Endothelial cell of umbilical vein (primary cell): ENCODE measurements at regions not wholly inside any gene's neighbourhood (a gene's known extent, or its start where the extent isn't known, plus 50 kb on each side); places are given as distances from the start of the nearest gene placed in this dataset.

Experiments
- BruUV-seq: library from RNA; stranded (reverse); fragments of 400-500 nt; replicated peaks from 2 replicates; lab custom pipeline; 2021; lab: Mats Ljungman, UMichigan
- CTCF ChIA-PET: fragments of 300-600, 350-600 bp; sonication (Branson Sonifier 250); formaldehyde crosslinking; loops from one replicate; lab custom pipeline; 2021; ENCODE audit warnings: antibody characterized with exemption, inconsistent platforms; lab: Charles Lee
- POLR2A ChIA-PET: fragments of 300-600, 350-600 bp; sonication (Branson Sonifier 250); formaldehyde crosslinking; loops from one replicate; lab custom pipeline; 2021; ENCODE audit warnings: antibody characterized with exemption, inconsistent platforms; lab: Charles Lee
- DNase-seq: peaks from one replicate; pipeline ENCODE4 v3.0.0-alpha.2; 2011; ENCODE audit warnings: low read depth, low spot score
- FAIRE-seq: peaks from 2 replicates; lab custom pipeline; 2011; peaks lifted over from hg19 to GRCh38; lab: Jason Lieb, UNC
- H2AFZ ChIP-seq: 2 replicates; pipeline ENCODE4 v1.6.0; 2012; ENCODE audit warnings: low read depth, low read length, control low read depth, inconsistent platforms
- H3K27ac ChIP-seq: 2 replicates; pipeline ENCODE4 v1.5.1; 2011; ENCODE audit warnings: low read depth, mild to moderate bottlenecking, control low read depth, low read length, moderate library complexity; ENCODE audit not compliant: insufficient read depth
- H3K27me3 ChIP-seq, 2 experiments: 2 replicates each; pipeline versions ENCODE4 v1.6.0 to v1.6.1; 2011; ENCODE audit warnings: low read length in 2 of 2, mixed read lengths in 1 of 2; ENCODE audit not compliant: control insufficient read depth in 2 of 2, insufficient read depth in 2 of 2
- H3K36me3 ChIP-seq, 2 experiments: 2 replicates in 1 of 2; 3 replicates in 1 of 2; pipeline ENCODE4 v1.5.1; 2011; ENCODE audit warnings: low read length in 2 of 2, mild to moderate bottlenecking in 1 of 2, moderate library complexity in 1 of 2; ENCODE audit not compliant: control insufficient read depth in 2 of 2, insufficient read depth in 2 of 2; ENCODE audit errors: extremely low read depth in 1 of 2
- H3K4me1 ChIP-seq: 3 replicates; pipeline ENCODE4 v1.5.1; 2011; ENCODE audit warnings: mild to moderate bottlenecking, low read length; ENCODE audit not compliant: control insufficient read depth, insufficient read depth; ENCODE audit errors: extremely low read depth
- H3K4me2 ChIP-seq: 2 replicates; pipeline ENCODE4 v1.6.1; 2011; ENCODE audit warnings: low read length, control low read depth, mixed read lengths; ENCODE audit not compliant: insufficient read depth
- H3K4me3 ChIP-seq, 3 experiments: fragments of 200-600 bp in 1 of 3; sonication (generic), shearing (Covaris generic) in 1 of 3; replicated peaks in 1 of 3; 2 replicates each; pipeline ENCODE4 v1.5.1; 2011 to 2016; ENCODE audit warnings: control low read depth in 3 of 3, low read length in 3 of 3, mild to moderate bottlenecking in 2 of 3, inconsistent platforms in 1 of 3, low read depth in 1 of 3, moderate library complexity in 1 of 3; ENCODE audit not compliant: insufficient read depth in 1 of 3
- H3K79me2 ChIP-seq: 2 replicates; pipeline ENCODE4 v1.6.0; 2012; ENCODE audit warnings: low read length, inconsistent platforms; ENCODE audit not compliant: control insufficient read depth, insufficient read depth
- H3K9ac ChIP-seq: replicated peaks from 2 replicates; pipeline ENCODE3; 2011; ENCODE audit warnings: low read length, control low read depth; ENCODE audit not compliant: insufficient read depth; ENCODE audit errors: extremely low read depth
- H3K9me1 ChIP-seq: replicated peaks from 3 replicates; pipeline ENCODE4 v1.6.0; 2011; ENCODE audit warnings: mild to moderate bottlenecking, low read length; ENCODE audit not compliant: control insufficient read depth, insufficient read depth; ENCODE audit errors: extremely low read depth
- H3K9me3 ChIP-seq: replicated peaks from 2 replicates; pipeline ENCODE4 v1.5.1; 2012; ENCODE audit warnings: low read length, inconsistent platforms; ENCODE audit not compliant: control insufficient read depth, insufficient read depth
- H4K20me1 ChIP-seq: replicated peaks from 2 replicates; pipeline ENCODE3; 2011; ENCODE audit warnings: mild to moderate bottlenecking, low read length; ENCODE audit not compliant: control insufficient read depth, insufficient read depth; ENCODE audit errors: extremely low read depth
- CTCF ChIP-seq, 2 donors: IDR thresholded peaks; 1 replicate in 1 of 2; 2 replicates in 1 of 2; pipeline ENCODE4 v1.5.1; 2011; ENCODE audit warnings: low read length in 2 of 2, mild to moderate bottlenecking in 2 of 2, moderate library complexity in 2 of 2, control low read depth in 1 of 2, inconsistent platforms in 1 of 2, low read depth in 1 of 2; ENCODE audit not compliant: insufficient read depth in 1 of 2; ENCODE audit errors: extremely low read depth in 1 of 2
- EZH2 ChIP-seq: IDR thresholded peaks from 2 replicates; pipeline ENCODE4 v1.6.1; 2012; ENCODE audit warnings: borderline replicate concordance, low read depth, mild to moderate bottlenecking, moderate library complexity, low read length, inconsistent platforms; ENCODE audit not compliant: severe bottlenecking
- FOS ChIP-seq: IDR thresholded peaks from 2 replicates; pipeline ENCODE4 v1.6.1; 2011; ENCODE audit warnings: mild to moderate bottlenecking, low read length, moderate library complexity, borderline replicate concordance; ENCODE audit not compliant: insufficient read depth
- GATA2 ChIP-seq: IDR thresholded peaks from 2 replicates; pipeline ENCODE4 v1.7.0; 2011; ENCODE audit warnings: low read depth, mild to moderate bottlenecking, moderate library complexity, mixed read lengths, low read length; ENCODE audit not compliant: insufficient read length, insufficient read depth
- JUN ChIP-seq: IDR thresholded peaks from 2 replicates; pipeline ENCODE4 v1.6.1; 2011; ENCODE audit warnings: borderline replicate concordance, low read depth; ENCODE audit not compliant: insufficient read length, insufficient read depth
- MYC ChIP-seq: IDR thresholded peaks from one replicate; pipeline ENCODE4 v1.6.1; 2011; ENCODE audit warnings: mild to moderate bottlenecking, low read depth, low read length
- POLR2A ChIP-seq: IDR thresholded peaks from 2 replicates; pipeline ENCODE4 v1.6.1; 2012; ENCODE audit warnings: low read depth, mild to moderate bottlenecking, control low read depth, low read length
- POLR2AphosphoS5 ChIP-seq: IDR thresholded peaks from 2 replicates; pipeline ENCODE4 v1.6.1; 2012; ENCODE audit warnings: low read depth, mild to moderate bottlenecking, control low read depth, low read length, moderate library complexity; ENCODE audit not compliant: insufficient read depth
- dilution Hi-C: fragments of 300-500 bp; cut with MboI; formaldehyde crosslinking; loops from one replicate; pipeline ENCODE4 v1.15.0; 2019; ENCODE audit warnings: low sequenced_read_pairs; ENCODE audit not compliant: extremely low pct_ligation_motif_present
- intact Hi-C: fragments of 100-400 bp; cut with micrococcal nuclease; formaldehyde crosslinking; loops from one replicate; pipeline ENCODE4 v1.10.0; 2022
- TF ChIP-seq, protein P1 (sequence below): IDR thresholded peaks from 2 replicates; pipeline ENCODE4 v1.6.1; 2011; ENCODE audit not compliant: insufficient read depth, insufficient read length

DNA sequence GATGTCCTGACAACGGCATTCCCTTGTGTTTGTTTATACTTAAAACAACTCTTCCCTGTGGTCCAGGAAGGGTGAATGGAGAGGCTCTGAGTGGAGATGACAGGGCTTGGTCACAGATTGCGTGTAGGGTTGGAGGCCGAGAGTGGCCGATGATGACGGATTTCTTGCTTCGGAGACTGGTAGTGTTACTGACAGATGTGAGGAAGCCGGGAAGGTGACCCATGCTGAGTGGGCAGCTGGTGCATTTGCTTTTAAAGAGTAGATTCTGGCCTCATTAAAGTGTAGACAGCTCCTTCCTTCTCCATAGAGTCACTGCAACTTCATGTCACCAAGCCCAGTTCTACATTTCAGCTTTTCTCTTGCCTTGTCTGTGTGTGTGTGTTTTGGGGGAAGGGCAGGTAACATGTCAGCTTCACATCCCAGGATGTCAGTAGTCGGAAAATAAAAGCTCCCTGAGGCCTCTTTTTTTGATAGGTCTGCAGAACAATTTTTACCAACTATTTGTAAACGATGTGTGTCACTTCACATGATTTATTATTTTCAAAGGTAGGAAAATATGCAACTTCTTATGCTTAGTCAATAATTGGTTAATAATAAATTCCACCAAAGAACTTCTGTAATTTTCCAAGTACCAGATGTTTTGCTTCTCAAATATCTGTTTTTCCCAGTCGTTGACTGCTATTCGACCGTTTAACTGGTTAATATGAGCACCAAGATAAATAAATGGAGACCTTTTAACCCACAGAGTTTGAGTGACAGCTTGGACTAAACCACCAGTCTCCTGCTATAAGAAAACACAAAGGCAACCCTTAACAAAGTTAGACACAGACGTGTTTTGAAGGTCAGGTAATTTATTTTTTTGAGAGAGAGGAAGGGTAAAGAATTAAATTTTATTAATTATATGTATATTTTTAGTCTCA is 436.9 kb downstream of the SLC4A3 start:
- intact Hi-C loops, result no loop called here
- Histone ChIP-seq H4K20me1 (no peaks in the 10 kb centered on the region), H3K27ac (no peak overlapping the region), H3K4me3 (no peak overlapping the region), H3K79me2 (no peaks in the 10 kb centered on the region), H3K9me3 (no peaks in the 10 kb centered on the region), H3K27me3 (no peaks in the 10 kb centered on the region), H2AFZ (no peak overlapping the region), H3K36me3 (no peaks in the 10 kb centered on the region), H3K4me2 (no peak overlapping the region), H3K9ac (no peak overlapping the region), H3K9me1 (no peaks in the 10 kb centered on the region), H3K4me1 (no peaks in the 10 kb centered on the region)
- dilution Hi-C loops, result no loop called here
- FAIRE-seq (no peak), DNase-seq (no peak)
- ChIA-PET CTCF (no interaction called here), POLR2A (no interaction called here)
- no peak for TF ChIP-seq POLR2AphosphoS5
- TF ChIP-seq, protein P1, sequence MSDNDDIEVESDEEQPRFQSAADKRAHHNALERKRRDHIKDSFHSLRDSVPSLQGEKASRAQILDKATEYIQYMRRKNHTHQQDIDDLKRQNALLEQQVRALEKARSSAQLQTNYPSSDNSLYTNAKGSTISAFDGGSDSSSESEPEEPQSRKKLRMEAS, result no peak
- no peak for TF ChIP-seq CTCF (IDR thresholded peaks at IDR 0.05; ENCODE audit: extremely low read depth in 1 of 2, insufficient read depth in 1 of 2, low read depth in 1 of 2, low read length in 2 of 2)
- no peak for TF ChIP-seq MYC
- TF ChIP-seq GATA2, result no peak
- TF ChIP-seq FOS, result no peak
- TF ChIP-seq EZH2, result no peak
- no peak for TF ChIP-seq POLR2A
- no peak for TF ChIP-seq JUN
- no TSS peak for BruUV-seq
